ENCODE measurements at regions not wholly inside any gene's neighbourhood (a gene's known extent, or its start where the extent isn't known, plus 50 kb on each side); places are given as distances from the start of the nearest gene placed in this dataset.

GRCh38 chr2:120909102-120909501 lies 173.4 kb downstream of the GLI2 start:
- H3K4me3 ChIP-seq (ENCODE audit: low read length): no peak overlapping the region
- 85 to 96% methylated on average over 2 of the region's 2 CpGs for WGBS, 2 experiments (ENCODE audit: insufficient coverage in 1 of 2, insufficient read length in 1 of 2)
- no peaks in the 10 kb centered on the region for H3K4me1 ChIP-seq (ENCODE audit: control insufficient read depth, insufficient read depth, low read length)
- DNase-seq: no peak
- no peak overlapping the region for H3K27ac ChIP-seq (ENCODE audit: low read depth, low read length)
- Mint-ChIP-seq H3K27me3 (ENCODE audit: insufficient read depth) (no peaks in the 10 kb centered on the region), H3K4me3 (no peak overlapping the region), H3K9me3 (no peaks in the 10 kb centered on the region), H3K27ac (no peak overlapping the region), H3K4me1 (peaks cover 5% of the 10 kb centered on the region), H3K36me3 (ENCODE audit: low read depth) (no peaks in the 10 kb centered on the region)
- no peak overlapping the region for H3K9ac ChIP-seq (ENCODE audit: extremely low read depth, low read length, poor library complexity, severe bottlenecking)
- TF ChIP-seq, protein P1, sequence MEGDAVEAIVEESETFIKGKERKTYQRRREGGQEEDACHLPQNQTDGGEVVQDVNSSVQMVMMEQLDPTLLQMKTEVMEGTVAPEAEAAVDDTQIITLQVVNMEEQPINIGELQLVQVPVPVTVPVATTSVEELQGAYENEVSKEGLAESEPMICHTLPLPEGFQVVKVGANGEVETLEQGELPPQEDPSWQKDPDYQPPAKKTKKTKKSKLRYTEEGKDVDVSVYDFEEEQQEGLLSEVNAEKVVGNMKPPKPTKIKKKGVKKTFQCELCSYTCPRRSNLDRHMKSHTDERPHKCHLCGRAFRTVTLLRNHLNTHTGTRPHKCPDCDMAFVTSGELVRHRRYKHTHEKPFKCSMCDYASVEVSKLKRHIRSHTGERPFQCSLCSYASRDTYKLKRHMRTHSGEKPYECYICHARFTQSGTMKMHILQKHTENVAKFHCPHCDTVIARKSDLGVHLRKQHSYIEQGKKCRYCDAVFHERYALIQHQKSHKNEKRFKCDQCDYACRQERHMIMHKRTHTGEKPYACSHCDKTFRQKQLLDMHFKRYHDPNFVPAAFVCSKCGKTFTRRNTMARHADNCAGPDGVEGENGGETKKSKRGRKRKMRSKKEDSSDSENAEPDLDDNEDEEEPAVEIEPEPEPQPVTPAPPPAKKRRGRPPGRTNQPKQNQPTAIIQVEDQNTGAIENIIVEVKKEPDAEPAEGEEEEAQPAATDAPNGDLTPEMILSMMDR (conservative IDR thresholded peaks at IDR 0.05): no peak
- H3K36me3 ChIP-seq (ENCODE audit: control insufficient read depth, insufficient read depth, low read length): no peaks in the 10 kb centered on the region
- no peaks in the 10 kb centered on the region for H3K27me3 ChIP-seq (ENCODE audit: control insufficient read depth, insufficient read depth, low read length, poor library complexity, severe bottlenecking)
- H3K9me3 ChIP-seq (ENCODE audit: control insufficient read depth, low read length): no peaks in the 10 kb centered on the region

- no peaks in the 10 kb centered on the region for H3K9me3 ChIP-seq (ENCODE audit: control insufficient read depth, low read length)
- no peaks in the 10 kb centered on the region for H3K27me3 Mint-ChIP-seq (ENCODE audit: insufficient read depth)
- peaks cover 5% of the 10 kb centered on the region for H3K4me1 Mint-ChIP-seq
- H3K4me3 ChIP-seq (ENCODE audit: low read length): no peak overlapping the region
- TF ChIP-seq, protein P1 (conservative IDR thresholded peaks at IDR 0.05): no peak
- no peak overlapping the region for H3K27ac Mint-ChIP-seq
- H3K36me3 Mint-ChIP-seq (ENCODE audit: low read depth): no peaks in the 10 kb centered on the region
- H3K36me3 ChIP-seq (ENCODE audit: control insufficient read depth, insufficient read depth, low read length): no peaks in the 10 kb centered on the region
- no peaks in the 10 kb centered on the region for H3K4me1 ChIP-seq (ENCODE audit: control insufficient read depth, insufficient read depth, low read length)
- H3K27me3 ChIP-seq (ENCODE audit: control insufficient read depth, insufficient read depth, low read length, poor library complexity, severe bottlenecking): no peaks in the 10 kb centered on the region
- no peak overlapping the region for H3K9ac ChIP-seq (ENCODE audit: extremely low read depth, low read length, poor library complexity, severe bottlenecking)
- H3K27ac ChIP-seq (ENCODE audit: low read depth, low read length): peak overlapping the region; percentile 49
- no peak overlapping the region for H3K4me3 Mint-ChIP-seq
- no peak for DNase-seq
- WGBS, 2 experiments (ENCODE audit: insufficient coverage in 1 of 2, insufficient read length in 1 of 2): 92% methylated on average over 4 to 5 of the region's 5 CpGs
- no peaks in the 10 kb centered on the region for H3K9me3 Mint-ChIP-seq
Observed at GRCh38 chr2:120910164-120910563, 174.5 kb downstream of the GLI2 start.

DNA sequence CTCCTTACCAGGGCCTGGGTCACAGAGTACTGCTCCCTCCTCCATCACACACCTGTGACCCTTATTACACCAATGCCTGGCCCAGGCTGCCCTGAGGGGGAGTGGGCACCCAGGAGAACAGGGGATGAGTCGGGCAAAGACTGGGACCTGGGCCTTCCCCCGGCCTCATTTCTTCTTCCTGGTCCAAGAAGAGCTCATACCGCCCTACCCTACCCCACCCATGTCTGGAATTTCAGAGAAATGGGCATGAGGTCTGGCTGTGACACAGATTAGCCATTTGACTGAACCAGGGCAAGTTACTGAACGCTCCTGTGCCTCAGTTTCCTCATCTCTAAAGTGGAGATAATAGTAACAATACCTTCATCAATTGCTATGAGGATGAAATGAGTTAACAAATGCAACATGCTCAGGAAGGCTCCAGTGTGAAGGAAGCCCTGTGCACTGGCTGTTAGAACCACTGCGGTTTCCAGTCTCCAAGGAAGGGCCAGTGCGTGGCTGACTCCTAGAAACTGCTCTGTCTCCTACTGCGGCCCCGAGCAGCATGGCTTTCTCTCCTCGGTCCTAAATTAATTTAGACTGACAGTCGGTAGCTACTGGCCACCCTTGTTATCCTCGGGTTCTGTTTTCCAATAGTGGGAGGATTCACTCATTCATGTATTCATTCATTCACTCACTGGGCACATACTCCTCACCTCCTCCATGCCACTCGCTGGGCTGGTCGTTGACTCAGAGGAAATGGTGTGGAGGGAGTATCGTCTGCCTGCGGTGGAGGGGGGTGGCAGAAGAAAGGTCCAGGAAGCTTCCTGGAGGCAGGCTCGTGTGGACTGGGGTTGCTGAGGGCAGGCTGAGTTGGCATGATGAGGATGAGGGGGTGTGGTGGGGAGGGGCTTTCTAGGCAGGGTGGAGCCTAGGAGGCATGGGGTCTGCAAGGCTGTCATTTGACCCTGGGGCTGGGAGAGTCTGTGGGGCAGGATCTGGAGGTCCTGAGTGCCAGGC lies 175.6 kb downstream of the GLI2 start:
- Mint-ChIP-seq H3K27me3 (ENCODE audit: insufficient read depth) (no peaks in the 10 kb centered on the region), H3K4me3 (no peak overlapping the region), H3K4me1 (peaks cover 5% of the 10 kb centered on the region), H3K36me3 (ENCODE audit: low read depth) (no peaks in the 10 kb centered on the region), H3K27ac (no peak overlapping the region), H3K9me3 (no peaks in the 10 kb centered on the region)
- Histone ChIP-seq H3K27me3 (ENCODE audit: control insufficient read depth, insufficient read depth, low read length, poor library complexity, severe bottlenecking) (no peaks in the 10 kb centered on the region), H3K36me3 (ENCODE audit: control insufficient read depth, insufficient read depth, low read length) (no peaks in the 10 kb centered on the region), H3K4me3 (ENCODE audit: low read length) (no peak overlapping the region), H3K4me1 (ENCODE audit: control insufficient read depth, insufficient read depth, low read length) (no peaks in the 10 kb centered on the region), H3K9me3 (ENCODE audit: control insufficient read depth, low read length) (no peaks in the 10 kb centered on the region), H3K9ac (ENCODE audit: extremely low read depth, low read length, poor library complexity, severe bottlenecking) (no peak overlapping the region), H3K27ac (ENCODE audit: low read depth, low read length) (no peak overlapping the region)
- TF ChIP-seq, protein P1 (conservative IDR thresholded peaks at IDR 0.05): no peak
- 82 to 87% methylated on average over 11 to 16 of the region's 16 CpGs for WGBS, 2 experiments (ENCODE audit: insufficient coverage in 1 of 2, insufficient read length in 1 of 2)
- no peak for DNase-seq
